ENCODE measurements at regions not wholly inside any gene's neighbourhood (a gene's known extent, or its start where the extent isn't known, plus 50 kb on each side); places are given as distances from the start of the nearest gene placed in this dataset.
A peak's percentile ranks its signal among the peaks of the same experiment; 100 is the strongest.
"Not testable (repeated sequence)": the region's sequence is repeated elsewhere in the genome, so short reads cannot be mapped to it uniquely, and the experiment has no call there.

DNA sequence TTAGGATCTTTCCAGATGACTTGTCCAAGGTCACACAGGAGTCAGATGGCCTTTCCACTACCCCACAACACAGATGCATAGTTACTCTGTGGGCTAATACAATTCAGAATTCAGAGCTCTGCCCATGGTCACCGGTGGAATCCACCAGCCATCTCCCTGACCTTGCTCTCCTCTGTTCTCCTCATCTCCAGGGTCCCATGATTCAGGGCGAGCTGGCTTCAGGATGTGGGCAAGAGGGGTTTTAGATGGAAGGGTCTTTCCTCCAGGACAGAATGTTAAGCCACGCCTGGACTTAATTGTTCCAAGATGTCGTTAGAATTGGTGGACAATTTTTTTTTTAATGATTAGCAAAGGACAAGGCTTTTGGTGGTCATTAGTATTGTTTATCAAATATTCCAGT is 81.7 kb upstream of the LARP1 start:
- no peak overlapping the region for H3K27ac Mint-ChIP-seq
- peaks cover 2% of the 10 kb centered on the region for H3K36me3 Mint-ChIP-seq
- H3K4me1 Mint-ChIP-seq = no peaks in the 10 kb centered on the region
- no peaks in the 10 kb centered on the region for H3K27me3 Mint-ChIP-seq
- H3K9me3 Mint-ChIP-seq = peaks cover 2% of the 10 kb centered on the region
- CTCF ChIA-PET = no interaction called here
- no peak for DNase-seq
- no peak overlapping the region for H3K4me3 Mint-ChIP-seq

- H3K4me3 Mint-ChIP-seq, H3K27ac Mint-ChIP-seq, H3K4me1 Mint-ChIP-seq, H3K27me3 Mint-ChIP-seq, DNase-seq, H3K36me3 Mint-ChIP-seq: not testable (repeated sequence)
- CTCF ChIA-PET = interaction anchor here (1.4 kb wide), 1 partner anchor 19 kb away, joined by 3 read pairs; no protein-coding TSS in a partner anchor
- peaks cover 11% of the 10 kb centered on the region for H3K9me3 Mint-ChIP-seq
Measured at GRCh38 chr5:154669913-154670312, 85.3 kb upstream of the LARP1 start.

- no peaks in the 10 kb centered on the region for H3K27me3 Mint-ChIP-seq
- peaks cover 4% of the 10 kb centered on the region for H3K36me3 Mint-ChIP-seq
- H3K27ac Mint-ChIP-seq = no peak overlapping the region
- H3K9me3 Mint-ChIP-seq = peaks cover 13% of the 10 kb centered on the region
- DNase-seq = no peak
- H3K4me1 Mint-ChIP-seq = no peaks in the 10 kb centered on the region
- CTCF ChIA-PET = interaction anchor here (1.4 kb wide), 1 partner anchor 18 kb away, joined by 3 read pairs; no protein-coding TSS in a partner anchor
- H3K4me3 Mint-ChIP-seq = no peak overlapping the region
Measured at GRCh38 chr5:154669402-154669801, 85.8 kb upstream of the LARP1 start.

DNA sequence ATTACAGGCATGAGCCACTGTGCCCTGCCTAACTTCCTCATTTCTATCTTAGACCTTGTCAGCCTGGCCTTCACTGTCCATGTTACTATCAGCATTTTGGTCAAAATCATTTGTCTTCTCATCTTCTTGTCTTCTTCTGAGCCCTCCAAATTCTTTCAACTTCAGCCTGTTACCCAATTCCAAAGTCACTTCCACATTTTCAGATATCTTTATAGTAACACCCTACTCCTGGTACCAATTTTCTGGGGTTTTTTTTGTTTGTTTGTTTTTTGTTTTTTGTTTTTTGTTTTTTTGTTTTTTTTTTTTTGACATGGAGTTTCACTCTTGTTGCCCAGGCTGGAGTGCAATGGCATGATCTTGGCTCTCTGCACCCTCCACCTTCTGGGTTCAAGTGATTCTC is 90.3 kb upstream of the LARP1 start:
- Mint-ChIP-seq H3K9me3 (peaks cover 20% of the 10 kb centered on the region), H3K4me3 (no peak overlapping the region), H3K27ac (no peak overlapping the region), H3K27me3 (no peaks in the 10 kb centered on the region), H3K36me3 (peaks cover 5% of the 10 kb centered on the region), H3K4me1 (no peaks in the 10 kb centered on the region)
- DNase-seq = no peak
- CTCF ChIA-PET = no interaction called here

- H3K27ac Mint-ChIP-seq = no peak overlapping the region
- no peak overlapping the region for H3K4me3 Mint-ChIP-seq
- CTCF ChIA-PET = no interaction called here
- peaks cover 4% of the 10 kb centered on the region for H3K27me3 Mint-ChIP-seq
- H3K4me1 Mint-ChIP-seq = no peaks in the 10 kb centered on the region
- peaks cover 19% of the 10 kb centered on the region for H3K9me3 Mint-ChIP-seq
- no peak for DNase-seq
- peaks cover 3% of the 10 kb centered on the region for H3K36me3 Mint-ChIP-seq
Measured at GRCh38 chr5:154663424-154663823, 91.8 kb upstream of the LARP1 start.

DNA sequence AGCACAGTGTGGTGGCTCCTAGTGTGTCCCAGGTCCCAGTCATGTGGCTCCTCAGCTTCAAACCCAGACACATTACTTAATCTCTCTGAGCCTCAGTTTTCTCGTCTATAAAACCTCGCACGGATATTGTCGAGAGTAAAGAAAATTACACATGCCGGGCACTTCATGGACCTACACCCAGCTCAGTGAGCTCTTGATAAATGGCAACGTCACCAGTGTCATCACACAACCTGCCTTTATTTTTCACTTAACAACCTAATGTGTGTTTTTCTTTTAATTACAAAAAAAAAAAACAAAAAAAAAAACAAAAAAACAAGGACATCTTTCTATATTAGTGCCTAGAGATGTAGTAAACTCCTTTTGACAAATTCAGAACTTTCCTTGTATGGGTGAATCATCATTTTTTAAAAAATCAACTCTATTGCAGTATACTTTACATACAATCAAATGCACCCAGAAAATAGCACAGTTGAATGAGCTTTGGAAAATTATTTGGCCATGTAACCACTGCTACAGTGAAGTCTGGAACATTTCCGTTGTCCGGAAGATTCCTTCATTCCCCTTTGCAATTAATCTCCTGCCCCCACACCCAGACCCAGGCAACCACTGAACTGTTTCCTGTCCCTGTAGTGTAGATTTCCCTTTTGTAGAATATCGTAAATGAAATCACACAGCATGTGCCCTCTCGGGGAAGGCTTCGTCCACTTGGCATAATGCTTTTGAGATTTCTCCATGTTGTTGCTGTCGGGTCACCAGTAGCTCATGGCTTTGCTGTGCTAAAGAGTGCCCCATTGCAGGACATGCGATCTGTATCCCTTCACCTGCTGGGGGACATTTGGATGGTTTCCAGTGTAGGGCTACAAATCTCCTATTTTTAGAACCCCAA is 100.4 kb upstream of the LARP1 start:
- DNase-seq = no peak
- Mint-ChIP-seq H3K27ac (no peak overlapping the region), H3K36me3 (no peaks in the 10 kb centered on the region), H3K27me3 (peaks cover 3% of the 10 kb centered on the region), H3K4me3 (no peak overlapping the region), H3K4me1 (peaks cover 14% of the 10 kb centered on the region), H3K9me3 (no peaks in the 10 kb centered on the region)
- CTCF ChIA-PET = interaction anchor here (0.6 to 0.9 kb wide), 3 partner anchors 66 to 235 kb away, joined by 3 read pairs; no protein-coding TSS in a partner anchor

GRCh38 chr5:154653764-154654485 is 101.3 kb upstream of the LARP1 start:
- H3K9me3 Mint-ChIP-seq = no peaks in the 10 kb centered on the region
- H3K4me1 Mint-ChIP-seq = peaks cover 14% of the 10 kb centered on the region
- no peak overlapping the region for H3K27ac Mint-ChIP-seq
- CTCF ChIA-PET = interaction anchor here (0.6 to 0.9 kb wide), 3 partner anchors 186 to 492 kb away, joined by 3 read pairs; no protein-coding TSS in a partner anchor
- H3K27me3 Mint-ChIP-seq = peaks cover 3% of the 10 kb centered on the region
- no peaks in the 10 kb centered on the region for H3K36me3 Mint-ChIP-seq
- no peak for DNase-seq
- no peak overlapping the region for H3K4me3 Mint-ChIP-seq

DNA sequence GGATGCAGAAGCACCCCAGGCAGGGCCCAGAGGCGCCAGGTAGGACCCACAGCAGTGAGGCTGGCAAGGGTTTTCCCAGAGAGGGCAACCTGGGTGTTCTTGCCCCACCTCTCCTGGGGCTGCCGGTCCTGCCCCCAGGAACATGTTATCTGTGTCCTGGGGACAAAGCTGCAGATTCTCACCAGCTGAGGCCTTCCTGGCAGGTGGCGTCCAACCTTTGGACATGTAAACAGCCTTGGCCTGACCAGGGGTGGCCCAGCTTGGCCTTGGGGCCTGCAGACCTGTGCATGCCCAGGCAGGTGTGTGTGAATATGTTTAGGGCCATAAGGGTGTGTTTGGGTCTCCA is 101.8 kb upstream of the LARP1 start:
- Mint-ChIP-seq H3K9me3 (no peaks in the 10 kb centered on the region), H3K36me3 (no peaks in the 10 kb centered on the region), H3K27ac (no peak overlapping the region), H3K4me3 (no peak overlapping the region), H3K4me1 (peaks cover 17% of the 10 kb centered on the region), H3K27me3 (peaks cover 9% of the 10 kb centered on the region)
- no peak for DNase-seq
- CTCF ChIA-PET = interaction anchor here (0.6 kb wide), 1 partner anchor 493 kb away, joined by 3 read pairs; no protein-coding TSS in a partner anchor

- H3K4me1 Mint-ChIP-seq = peaks cover 19% of the 10 kb centered on the region
- CTCF ChIA-PET = interaction anchor here (0.9 to 1.3 kb wide), 2 partner anchors 100 to 158 kb away, joined by 3 to 4 read pairs; no protein-coding TSS in a partner anchor
- H3K27me3 Mint-ChIP-seq = peaks cover 13% of the 10 kb centered on the region
- H3K4me3 Mint-ChIP-seq = no peak overlapping the region
- DNase-seq = no peak
- H3K27ac Mint-ChIP-seq = no peak overlapping the region
- no peaks in the 10 kb centered on the region for H3K9me3 Mint-ChIP-seq
- H3K36me3 Mint-ChIP-seq = no peaks in the 10 kb centered on the region
Measured at GRCh38 chr5:154652746-154653417, 102.3 kb upstream of the LARP1 start.

- H3K27ac Mint-ChIP-seq, H3K9me3 Mint-ChIP-seq, H3K36me3 Mint-ChIP-seq, H3K4me3 Mint-ChIP-seq, DNase-seq: not testable (repeated sequence)
- Mint-ChIP-seq H3K27me3 (peaks cover 24% of the 10 kb centered on the region), H3K4me1 (peaks cover 29% of the 10 kb centered on the region)
- CTCF ChIA-PET = interaction anchor here (1.0 to 2.4 kb wide), 4 partner anchors 17 to 101 kb away, joined by 3 to 5 read pairs (median 4); no protein-coding TSS in a partner anchor
Measured at GRCh38 chr5:154651795-154652194, 103.4 kb upstream of the LARP1 start.

DNA sequence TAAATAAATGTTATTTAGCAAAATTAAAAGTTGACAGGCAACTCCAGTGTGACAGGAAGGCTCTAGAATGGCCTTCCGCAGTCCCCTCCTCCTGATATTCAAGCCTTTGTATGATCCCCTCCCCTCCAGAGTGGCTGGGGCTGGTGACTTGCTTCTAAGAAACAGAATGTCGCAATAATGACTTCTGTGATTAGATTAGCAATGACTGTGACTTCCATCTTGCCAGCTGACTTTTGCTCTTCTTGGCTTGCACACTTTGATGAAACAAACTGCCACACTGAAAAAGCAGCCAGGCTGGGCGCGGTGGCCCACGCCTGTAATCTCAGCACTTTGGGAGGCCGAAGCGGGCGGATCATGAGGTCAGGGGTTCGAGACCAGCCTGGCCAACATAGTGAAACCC is 106.5 kb upstream of the LARP1 start:
- no peak for DNase-seq
- CTCF ChIA-PET = interaction anchor here (0.6 to 0.7 kb wide), 3 partner anchors 254 to 368 kb away, joined by 3 read pairs; no protein-coding TSS in a partner anchor
- Mint-ChIP-seq H3K27me3 (peaks cover 44% of the 10 kb centered on the region), H3K4me1 (peaks cover 19% of the 10 kb centered on the region), H3K27ac (no peak overlapping the region), H3K9me3 (peaks cover 4% of the 10 kb centered on the region), H3K4me3 (no peak overlapping the region), H3K36me3 (no peaks in the 10 kb centered on the region)

- H3K4me1 Mint-ChIP-seq = peaks cover 18% of the 10 kb centered on the region
- H3K27me3 Mint-ChIP-seq = peaks cover 49% of the 10 kb centered on the region
- H3K9me3 Mint-ChIP-seq = peaks cover 8% of the 10 kb centered on the region
- H3K4me3 Mint-ChIP-seq = no peak overlapping the region
- CTCF ChIA-PET = interaction anchor here (1.2 kb wide), 1 partner anchor 202 kb away, joined by 3 read pairs; the partner anchor contains the start of gene FAXDC2
- H3K36me3 Mint-ChIP-seq = no peaks in the 10 kb centered on the region
- no peak for DNase-seq
- no peak overlapping the region for H3K27ac Mint-ChIP-seq
Measured at GRCh38 chr5:154648229-154648628, 106.9 kb upstream of the LARP1 start.

GRCh38 chr5:154647761-154648145 is 107.4 kb upstream of the LARP1 start:
- Mint-ChIP-seq H3K4me1 (peaks cover 18% of the 10 kb centered on the region), H3K27ac (no peak overlapping the region), H3K9me3 (peaks cover 11% of the 10 kb centered on the region), H3K36me3 (no peaks in the 10 kb centered on the region), H3K4me3 (peak overlapping the region; percentile 53), H3K27me3 (peaks cover 49% of the 10 kb centered on the region)
- CTCF ChIA-PET = interaction anchor here (0.6 to 1.2 kb wide), 3 partner anchors 119 to 340 kb away, joined by 3 read pairs; partner anchors contain the start of gene FAXDC2
- DNase-seq = no peak
